Activated naive CD8-positive, alpha-beta T cell treated with anti-CD3 and anti-CD28 coated beads, Interleukin-2, amount 10 ng/mL, durations not matched to agents 7 days and 5 days (primary cell): ENCODE measurements at regions not wholly inside any gene's neighbourhood (a gene's known extent, or its start where the extent isn't known, plus 50 kb on each side); places are given as distances from the start of the nearest gene placed in this dataset.
"Not testable (repeated sequence)": the region's sequence is repeated elsewhere in the genome, so short reads cannot be mapped to it uniquely, and the experiment has no call there.

Source experiments
- ATAC-seq: fragments of 150-1000 bp; cut with Tn5 transposase; one replicate; pipeline ENCODE4 v1.10.0; 2021; ENCODE audit warnings: low read depth, moderate library complexity
- POLR2A ChIA-PET: fragments of 350-600 bp; sonication (Branson Sonifier 250); formaldehyde crosslinking; loops from one replicate; lab custom pipeline; 2021; ENCODE audit warnings: antibody characterized with exemption; lab: Charles Lee
- DNase-seq: peaks from one replicate; pipeline ENCODE4 v3.0.0; 2021
- H3K27ac Mint-ChIP-seq: one replicate; pipeline ENCODE4 v1.8.0; 2022; ENCODE audit warnings: mild to moderate bottlenecking, mixed read lengths
- H3K27me3 Mint-ChIP-seq: one replicate; pipeline ENCODE4 v1.8.0; 2022; ENCODE audit warnings: mild to moderate bottlenecking, moderate library complexity, mixed read lengths
- H3K36me3 Mint-ChIP-seq: one replicate; pipeline ENCODE4 v1.8.0; 2021; ENCODE audit warnings: mild to moderate bottlenecking, mixed read lengths
- H3K4me1 Mint-ChIP-seq: one replicate; pipeline ENCODE4 v1.8.0; 2021; ENCODE audit warnings: mixed read lengths
- H3K4me3 Mint-ChIP-seq: one replicate; pipeline ENCODE4 v1.8.0; 2022; ENCODE audit warnings: mild to moderate bottlenecking, moderate library complexity, mixed read lengths
- H3K9me3 Mint-ChIP-seq: one replicate; pipeline ENCODE4 v1.8.0; 2021; ENCODE audit warnings: mixed read lengths

GRCh38 chr9:78958892-78959291, 612.9 kb upstream of the TLE4 start:
- no peak overlapping the region for H3K27ac Mint-ChIP-seq
- DNase-seq = no peak
- no peak for ATAC-seq
- peaks cover 1% of the 10 kb centered on the region for H3K27me3 Mint-ChIP-seq
- H3K36me3 Mint-ChIP-seq = no peaks in the 10 kb centered on the region
- POLR2A ChIA-PET = no interaction called here
- H3K4me1 Mint-ChIP-seq = no peaks in the 10 kb centered on the region
- no peak overlapping the region for H3K4me3 Mint-ChIP-seq
- peaks cover 4% of the 10 kb centered on the region for H3K9me3 Mint-ChIP-seq

DNA sequence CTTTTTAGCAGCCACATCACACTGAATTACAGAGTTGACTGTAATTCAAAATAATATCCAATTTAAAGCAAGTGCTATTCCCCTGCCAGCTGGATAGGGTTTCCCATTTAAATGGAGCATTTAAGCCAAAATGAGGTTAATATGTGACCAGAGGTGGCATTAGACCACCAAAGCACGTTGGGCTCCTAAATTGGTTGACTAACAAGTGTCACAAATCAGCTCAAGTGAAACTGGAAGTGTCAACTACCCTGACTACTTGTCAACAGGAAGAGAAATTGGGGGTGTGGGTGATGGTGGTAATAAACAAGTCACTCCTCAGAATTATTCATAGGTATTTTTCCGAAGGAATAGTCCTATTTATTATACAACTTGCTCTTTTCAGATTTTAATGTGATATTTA, 609.6 kb upstream of the TLE4 start:
- Mint-ChIP-seq H3K4me3 (no peak overlapping the region), H3K27ac (no peak overlapping the region), H3K9me3 (peaks cover 4% of the 10 kb centered on the region), H3K4me1 (no peaks in the 10 kb centered on the region), H3K36me3 (no peaks in the 10 kb centered on the region), H3K27me3 (peaks cover 1% of the 10 kb centered on the region)
- POLR2A ChIA-PET = no interaction called here
- ATAC-seq = no peak
- DNase-seq = no peak

- H3K27me3 Mint-ChIP-seq = peaks cover 1% of the 10 kb centered on the region
Measured at GRCh38 chr9:78963911-78964310, 607.9 kb upstream of the TLE4 start.

DNA sequence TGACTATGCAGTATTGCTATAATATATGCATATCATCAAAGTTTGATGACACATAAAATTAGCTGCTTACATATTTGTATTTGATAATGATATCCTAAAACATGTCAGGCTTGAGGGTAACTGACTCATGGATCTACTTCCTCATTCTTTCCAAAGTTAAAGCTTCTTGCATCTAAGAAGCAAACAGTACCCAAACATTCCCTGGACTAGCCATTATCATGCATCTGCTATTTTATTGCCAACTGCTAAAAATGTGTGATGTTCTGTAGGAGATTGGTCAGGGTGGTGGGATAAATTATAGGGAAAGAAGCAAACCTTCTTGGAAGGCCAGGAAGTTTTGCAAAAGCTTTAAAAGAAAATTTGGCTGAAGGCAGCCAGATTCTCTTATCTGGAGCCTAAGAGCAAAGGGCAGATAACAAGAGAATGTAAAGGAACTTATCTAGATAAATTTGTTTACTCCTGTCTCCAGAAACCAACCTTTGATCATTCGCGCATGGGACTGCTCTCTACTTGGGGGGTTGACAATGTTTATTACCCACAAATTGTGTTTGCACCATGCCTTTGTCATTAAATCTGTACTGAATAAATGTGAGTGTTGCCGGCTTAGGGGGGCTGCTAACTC, 604.1 kb upstream of the TLE4 start:
- POLR2A ChIA-PET = no interaction called here
- H3K27me3 Mint-ChIP-seq = no peaks in the 10 kb centered on the region

More at GRCh38 chr9:78963911-78964310, 607.9 kb upstream of the TLE4 start:
- H3K4me1 Mint-ChIP-seq = no peaks in the 10 kb centered on the region
- no peak overlapping the region for H3K27ac Mint-ChIP-seq
- peaks cover 2% of the 10 kb centered on the region for H3K9me3 Mint-ChIP-seq
- no peaks in the 10 kb centered on the region for H3K36me3 Mint-ChIP-seq
- ATAC-seq = no peak
- no peak overlapping the region for H3K4me3 Mint-ChIP-seq
- POLR2A ChIA-PET = no interaction called here
- no peak for DNase-seq

GRCh38 chr9:78970375-78970774, 601.4 kb upstream of the TLE4 start:
- Mint-ChIP-seq H3K4me1 (no peaks in the 10 kb centered on the region), H3K36me3 (no peaks in the 10 kb centered on the region), H3K27ac (no peak overlapping the region), H3K27me3 (no peaks in the 10 kb centered on the region), H3K4me3 (no peak overlapping the region), H3K9me3 (no peaks in the 10 kb centered on the region)
- POLR2A ChIA-PET = no interaction called here
- no peak for ATAC-seq
- DNase-seq = no peak

More for the DNA sequence above, 604.1 kb upstream of the TLE4 start:
- no peaks in the 10 kb centered on the region for H3K36me3 Mint-ChIP-seq
- H3K27ac Mint-ChIP-seq = no peak overlapping the region
- no peak overlapping the region for H3K4me3 Mint-ChIP-seq
- ATAC-seq (no peak), DNase-seq (no peak)
- no peaks in the 10 kb centered on the region for H3K4me1 Mint-ChIP-seq
- H3K9me3 Mint-ChIP-seq = no peaks in the 10 kb centered on the region

- H3K27ac Mint-ChIP-seq = no peak overlapping the region
- ATAC-seq = no peak
- H3K27me3 Mint-ChIP-seq = no peaks in the 10 kb centered on the region
- no peaks in the 10 kb centered on the region for H3K4me1 Mint-ChIP-seq
- DNase-seq = no peak
- no peak overlapping the region for H3K4me3 Mint-ChIP-seq
- POLR2A ChIA-PET = no interaction called here
- H3K9me3 Mint-ChIP-seq = no peaks in the 10 kb centered on the region
- H3K36me3 Mint-ChIP-seq = no peaks in the 10 kb centered on the region
Measured at GRCh38 chr9:78971540-78971939, 600.2 kb upstream of the TLE4 start.

- Mint-ChIP-seq H3K27me3 (no peaks in the 10 kb centered on the region), H3K27ac (no peak overlapping the region), H3K36me3 (no peaks in the 10 kb centered on the region), H3K9me3 (no peaks in the 10 kb centered on the region), H3K4me3 (no peak overlapping the region), H3K4me1 (no peaks in the 10 kb centered on the region)
- DNase-seq (no peak), ATAC-seq (no peak)
- POLR2A ChIA-PET = no interaction called here
Measured at GRCh38 chr9:78972303-78972999, 599.3 kb upstream of the TLE4 start.

- Mint-ChIP-seq H3K27ac (no peak overlapping the region), H3K27me3 (no peaks in the 10 kb centered on the region), H3K36me3 (no peaks in the 10 kb centered on the region), H3K4me3 (no peak overlapping the region), H3K9me3 (no peaks in the 10 kb centered on the region), H3K4me1 (no peaks in the 10 kb centered on the region)
- POLR2A ChIA-PET = no interaction called here
- ATAC-seq = no peak
- DNase-seq = no peak
Measured at GRCh38 chr9:78973907-78974306, 597.9 kb upstream of the TLE4 start.

DNA sequence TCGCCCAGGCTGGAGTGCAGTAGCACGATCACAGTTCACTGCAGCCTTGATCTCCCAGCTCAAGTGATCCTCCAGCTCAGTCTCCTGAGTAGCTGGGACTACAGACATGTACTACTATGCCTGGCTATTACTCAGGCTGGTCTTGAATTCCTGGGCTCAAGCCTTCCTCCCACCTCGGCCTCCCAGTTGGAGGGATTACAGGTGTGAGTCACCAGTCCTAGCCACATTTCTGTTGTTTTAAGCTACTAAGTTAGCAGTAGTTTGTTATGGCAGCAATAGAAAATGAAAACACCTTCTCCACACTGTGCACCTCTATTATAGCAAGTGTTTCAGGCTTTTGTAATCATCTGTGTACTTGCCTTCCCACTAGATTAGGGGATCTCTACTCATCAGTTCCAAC, 588.9 kb upstream of the TLE4 start:
- Mint-ChIP-seq H3K9me3 (no peaks in the 10 kb centered on the region), H3K4me1 (no peaks in the 10 kb centered on the region), H3K4me3 (no peak overlapping the region), H3K36me3 (no peaks in the 10 kb centered on the region), H3K27me3 (no peaks in the 10 kb centered on the region), H3K27ac (no peak overlapping the region)
- POLR2A ChIA-PET = no interaction called here
- no peak for ATAC-seq
- DNase-seq = no peak

GRCh38 chr9:78985084-78985738, 586.6 kb upstream of the TLE4 start:
- POLR2A ChIA-PET = no interaction called here
- H3K4me3 Mint-ChIP-seq = no peak overlapping the region
- no peaks in the 10 kb centered on the region for H3K36me3 Mint-ChIP-seq
- no peak for ATAC-seq
- H3K27me3 Mint-ChIP-seq = no peaks in the 10 kb centered on the region
- no peaks in the 10 kb centered on the region for H3K9me3 Mint-ChIP-seq
- H3K27ac Mint-ChIP-seq = no peak overlapping the region
- no peaks in the 10 kb centered on the region for H3K4me1 Mint-ChIP-seq
- DNase-seq = no peak

DNA sequence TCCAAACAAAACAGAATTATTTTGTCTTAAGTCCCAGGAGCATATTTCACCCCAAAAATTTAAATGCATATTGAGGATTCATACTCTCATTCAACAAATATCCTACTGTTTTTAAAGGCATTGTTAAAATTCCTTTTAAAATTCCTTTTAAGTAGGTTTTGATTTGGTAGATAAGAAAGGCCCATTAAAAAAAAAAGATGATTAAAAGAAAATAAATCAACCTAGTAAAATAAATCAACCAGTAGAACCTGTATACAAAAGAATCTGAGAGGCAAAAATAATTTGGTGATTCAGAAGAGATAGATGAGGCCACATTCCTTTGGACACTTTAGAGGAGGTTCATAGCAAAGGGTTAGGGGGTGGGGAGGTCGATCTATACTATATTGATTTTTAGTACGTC, 585.3 kb upstream of the TLE4 start:
- DNase-seq (no peak), ATAC-seq (no peak)
- POLR2A ChIA-PET = no interaction called here
- no peak overlapping the region for H3K4me3 Mint-ChIP-seq
- no peaks in the 10 kb centered on the region for H3K36me3 Mint-ChIP-seq
- no peak overlapping the region for H3K27ac Mint-ChIP-seq
- no peaks in the 10 kb centered on the region for H3K27me3 Mint-ChIP-seq
- H3K9me3 Mint-ChIP-seq = no peaks in the 10 kb centered on the region
- H3K4me1 Mint-ChIP-seq = no peaks in the 10 kb centered on the region

GRCh38 chr9:78989031-78989658, 582.6 kb upstream of the TLE4 start:
- no peak overlapping the region for H3K27ac Mint-ChIP-seq
- no peaks in the 10 kb centered on the region for H3K4me1 Mint-ChIP-seq
- POLR2A ChIA-PET = no interaction called here
- no peaks in the 10 kb centered on the region for H3K36me3 Mint-ChIP-seq
- H3K4me3 Mint-ChIP-seq = no peak overlapping the region
- H3K9me3 Mint-ChIP-seq = no peaks in the 10 kb centered on the region
- no peaks in the 10 kb centered on the region for H3K27me3 Mint-ChIP-seq
- DNase-seq (no peak), ATAC-seq (no peak)

DNA sequence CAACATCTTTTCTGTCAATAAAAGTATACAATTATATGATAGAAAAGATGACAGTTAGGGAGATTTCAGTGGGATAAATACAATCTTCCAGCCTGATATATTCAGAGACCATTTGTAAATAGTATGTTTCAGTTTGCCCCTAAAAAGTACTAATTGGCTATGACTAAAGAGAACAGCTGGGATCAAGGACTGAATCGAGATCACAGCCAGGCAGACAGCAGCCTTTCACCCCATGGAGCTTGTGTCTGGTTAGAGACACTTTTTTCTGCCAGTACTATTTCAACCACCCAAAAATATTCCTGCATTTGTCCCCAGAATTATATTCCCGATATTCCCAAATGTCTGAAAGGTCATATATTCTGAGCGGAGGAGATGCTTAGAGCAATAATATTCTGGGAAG, 577.3 kb upstream of the TLE4 start:
- no peak overlapping the region for H3K4me3 Mint-ChIP-seq
- ATAC-seq = no peak
- POLR2A ChIA-PET = no interaction called here
- H3K36me3 Mint-ChIP-seq = no peaks in the 10 kb centered on the region
- no peak for DNase-seq
- H3K4me1 Mint-ChIP-seq = no peaks in the 10 kb centered on the region
- H3K9me3 Mint-ChIP-seq = no peaks in the 10 kb centered on the region
- no peak overlapping the region for H3K27ac Mint-ChIP-seq
- H3K27me3 Mint-ChIP-seq = no peaks in the 10 kb centered on the region

DNA sequence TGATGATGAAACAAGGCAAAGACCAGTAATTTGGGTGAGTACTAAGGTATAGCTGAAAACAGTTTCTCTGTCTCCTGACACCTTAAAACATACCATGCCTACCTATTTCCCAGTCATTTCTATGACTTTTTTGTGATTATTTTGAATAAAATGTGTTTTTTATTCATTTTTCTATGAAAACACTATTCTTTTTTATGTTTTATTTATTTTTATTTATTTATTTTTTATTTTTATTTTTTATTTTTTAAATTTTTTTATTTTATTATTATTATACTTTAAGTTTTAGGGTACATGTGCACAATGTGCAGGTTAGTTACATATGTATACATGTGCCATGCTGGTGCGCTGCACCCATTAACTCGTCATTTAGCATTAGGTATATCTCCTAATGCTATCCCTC, 576.8 kb upstream of the TLE4 start:
- POLR2A ChIA-PET, H3K27me3 Mint-ChIP-seq, H3K27ac Mint-ChIP-seq, H3K4me3 Mint-ChIP-seq, H3K4me1 Mint-ChIP-seq, ATAC-seq, H3K36me3 Mint-ChIP-seq, DNase-seq, H3K9me3 Mint-ChIP-seq: not testable (repeated sequence)
